Stomach smooth muscle (tissue), 2 donors: ENCODE measurements at regions not wholly inside any gene's neighbourhood (a gene's known extent, or its start where the extent isn't known, plus 50 kb on each side); places are given as distances from the start of the nearest gene placed in this dataset.

Experiments
- H3K27ac ChIP-seq: one replicate; pipeline ENCODE4 v1.7.0; 2013; ENCODE audit warnings: mild to moderate bottlenecking, low read length, inconsistent platforms
- H3K27me3 ChIP-seq, 2 donors: one replicate each; pipeline ENCODE4 v1.7.0; 2013; ENCODE audit warnings: low read length in 2 of 2; ENCODE audit not compliant: insufficient read depth in 2 of 2, control insufficient read depth in 1 of 2
- H3K36me3 ChIP-seq, 2 donors: one replicate each; pipeline ENCODE4 v1.7.0; 2013; ENCODE audit warnings: low read length in 2 of 2; ENCODE audit not compliant: control insufficient read depth in 2 of 2, insufficient read depth in 2 of 2
- H3K4me1 ChIP-seq: one replicate; pipeline ENCODE4 v1.7.0; 2013; ENCODE audit warnings: low read length; ENCODE audit not compliant: control insufficient read depth, insufficient read depth
- H3K4me3 ChIP-seq, 2 donors: one replicate each; pipeline ENCODE4 v1.7.0; 2013; ENCODE audit warnings: low read length in 2 of 2
- H3K9ac ChIP-seq, 2 donors: one replicate each; pipeline ENCODE4 v1.7.0; 2013; ENCODE audit warnings: low read length in 2 of 2, mild to moderate bottlenecking in 1 of 2
- H3K9me3 ChIP-seq, 2 donors: one replicate each; pipeline ENCODE4 v1.7.0; 2013; ENCODE audit warnings: low read length in 2 of 2; ENCODE audit not compliant: control insufficient read depth in 2 of 2
- donor health status: healthy.
- donor health status: Pancreatic carcinoma.

- no peaks in the 10 kb centered on the region for H3K36me3 ChIP-seq
- H3K27ac ChIP-seq = no peak overlapping the region
- H3K9me3 ChIP-seq = no peaks in the 10 kb centered on the region
- no peaks in the 10 kb centered on the region for H3K4me1 ChIP-seq
- H3K27me3 ChIP-seq = no peaks in the 10 kb centered on the region
- no peak overlapping the region for H3K4me3 ChIP-seq
- H3K9ac ChIP-seq = no peak overlapping the region
Observed at GRCh38 chr1:56267611-56268010, 311.8 kb downstream of the PLPP3 start.

- H3K9ac ChIP-seq = no peak overlapping the region
- no peak overlapping the region for H3K4me3 ChIP-seq
- no peaks in the 10 kb centered on the region for H3K9me3 ChIP-seq
- no peaks in the 10 kb centered on the region for H3K4me1 ChIP-seq
- no peak overlapping the region for H3K27ac ChIP-seq
- no peaks in the 10 kb centered on the region for H3K36me3 ChIP-seq
- no peaks in the 10 kb centered on the region for H3K27me3 ChIP-seq
Observed at GRCh38 chr1:56266359-56266758, 313.0 kb downstream of the PLPP3 start.

- no peak overlapping the region for H3K9ac ChIP-seq
- no peaks in the 10 kb centered on the region for H3K27me3 ChIP-seq
- no peak overlapping the region for H3K4me3 ChIP-seq
- no peaks in the 10 kb centered on the region for H3K4me1 ChIP-seq
- no peak overlapping the region for H3K27ac ChIP-seq
- H3K36me3 ChIP-seq = no peaks in the 10 kb centered on the region
- peaks cover 0 to 3% of the 10 kb centered on the region in 2 donors for H3K9me3 ChIP-seq
Observed at GRCh38 chr1:56265216-56265615, 314.1 kb downstream of the PLPP3 start.

DNA sequence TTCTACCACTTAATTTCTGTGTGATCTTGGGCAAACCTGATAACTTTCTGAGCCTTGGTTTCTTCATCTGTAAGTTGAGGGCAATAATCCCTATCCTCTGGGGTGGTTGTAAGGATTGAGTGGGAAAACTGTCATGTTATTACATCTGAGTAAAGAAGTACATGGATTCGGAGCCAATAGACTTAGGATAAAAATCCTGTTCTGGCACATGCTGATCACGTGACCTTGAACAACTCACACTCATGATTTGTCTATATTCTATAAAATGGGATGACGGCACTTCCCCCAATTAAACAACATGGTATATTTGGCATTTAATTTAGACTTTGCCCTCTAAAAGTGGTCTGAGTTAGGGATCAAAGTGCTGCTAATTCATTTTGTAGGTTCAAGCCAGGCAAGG is 315.5 kb downstream of the PLPP3 start:
- Histone ChIP-seq H3K9me3 (peaks cover 0 to 4% of the 10 kb centered on the region in 2 donors), H3K4me1 (no peaks in the 10 kb centered on the region), H3K27ac (no peak overlapping the region), H3K4me3 (no peak overlapping the region), H3K36me3 (no peaks in the 10 kb centered on the region), H3K27me3 (no peaks in the 10 kb centered on the region), H3K9ac (no peak overlapping the region)

GRCh38 chr1:56258371-56258770 is 321.0 kb downstream of the PLPP3 start:
- Histone ChIP-seq H3K27ac (no peak overlapping the region), H3K9me3 (peaks cover 0 to 4% of the 10 kb centered on the region in 2 donors), H3K9ac (no peak overlapping the region), H3K4me1 (peaks cover 2% of the 10 kb centered on the region), H3K4me3 (no peak overlapping the region), H3K36me3 (no peaks in the 10 kb centered on the region), H3K27me3 (no peaks in the 10 kb centered on the region)

GRCh38 chr1:56257726-56258125 is 321.6 kb downstream of the PLPP3 start:
- peaks cover 2% of the 10 kb centered on the region for H3K4me1 ChIP-seq
- no peak overlapping the region for H3K4me3 ChIP-seq
- H3K27ac ChIP-seq = no peak overlapping the region
- no peaks in the 10 kb centered on the region for H3K36me3 ChIP-seq
- H3K9me3 ChIP-seq = peaks cover 0 to 4% of the 10 kb centered on the region in 2 donors
- no peak overlapping the region for H3K9ac ChIP-seq
- H3K27me3 ChIP-seq = no peaks in the 10 kb centered on the region

GRCh38 chr1:56256153-56257000 is 323.0 kb downstream of the PLPP3 start:
- Histone ChIP-seq H3K36me3 (no peaks in the 10 kb centered on the region), H3K27me3 (no peaks in the 10 kb centered on the region), H3K4me1 (peaks cover 2% of the 10 kb centered on the region), H3K4me3 (no peak overlapping the region), H3K27ac (no peak overlapping the region), H3K9ac (no peak overlapping the region), H3K9me3 (peaks cover 0 to 4% of the 10 kb centered on the region in 2 donors)

GRCh38 chr1:56255516-56256152 is 323.7 kb downstream of the PLPP3 start:
- no peaks in the 10 kb centered on the region for H3K36me3 ChIP-seq
- H3K9me3 ChIP-seq = peaks cover 0 to 4% of the 10 kb centered on the region in 2 donors
- no peak overlapping the region for H3K9ac ChIP-seq
- H3K4me3 ChIP-seq = no peak overlapping the region
- no peaks in the 10 kb centered on the region for H3K27me3 ChIP-seq
- peaks cover 2% of the 10 kb centered on the region for H3K4me1 ChIP-seq
- H3K27ac ChIP-seq = peak overlapping the region; percentile 8

DNA sequence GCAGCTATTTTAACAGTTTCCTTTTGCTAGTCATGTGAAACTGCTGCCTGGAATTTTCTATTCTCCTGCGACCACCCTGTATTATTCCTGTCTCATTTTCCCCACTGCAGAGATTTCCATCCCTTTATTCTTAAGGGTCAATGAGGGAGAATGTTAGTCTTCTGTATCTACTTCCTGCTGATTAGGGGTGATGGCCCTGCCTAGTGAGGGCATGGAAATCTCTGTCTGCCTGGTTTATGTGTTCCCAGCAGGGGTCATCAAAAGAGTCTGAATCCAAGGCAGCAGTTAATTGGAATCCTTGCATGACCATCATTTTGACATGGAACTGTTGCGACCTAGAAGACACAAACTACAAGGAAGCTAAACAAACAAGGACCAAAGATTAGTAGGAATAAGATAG is 325.2 kb downstream of the PLPP3 start:
- Histone ChIP-seq H3K27me3 (no peaks in the 10 kb centered on the region), H3K27ac (no peak overlapping the region), H3K36me3 (no peaks in the 10 kb centered on the region), H3K4me3 (no peak overlapping the region), H3K4me1 (peaks cover 2% of the 10 kb centered on the region), H3K9ac (no peak overlapping the region), H3K9me3 (no peaks in the 10 kb centered on the region)

DNA sequence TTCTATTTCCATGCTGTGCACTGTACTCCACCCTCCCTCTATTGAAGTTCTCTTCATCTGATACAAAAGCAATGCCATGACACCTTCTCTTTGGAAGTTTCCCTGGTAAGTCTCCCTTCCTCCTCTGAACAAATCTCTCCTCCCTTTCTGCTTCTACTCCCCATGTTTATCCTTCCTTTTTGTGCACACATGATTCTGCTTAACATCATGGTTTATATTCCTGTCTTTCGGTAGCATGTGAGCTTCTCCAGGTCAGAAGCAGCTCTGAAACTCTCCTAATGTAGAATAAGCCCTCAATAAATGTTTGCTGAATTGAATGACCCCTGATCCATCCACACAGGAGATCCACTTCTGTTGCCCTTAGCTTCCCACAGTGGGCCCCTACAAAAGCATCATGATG is 328.6 kb downstream of the PLPP3 start:
- Histone ChIP-seq H3K27ac (no peak overlapping the region), H3K4me1 (no peaks in the 10 kb centered on the region), H3K27me3 (no peaks in the 10 kb centered on the region), H3K4me3 (no peak overlapping the region), H3K36me3 (no peaks in the 10 kb centered on the region), H3K9ac (no peak overlapping the region), H3K9me3 (no peaks in the 10 kb centered on the region)

DNA sequence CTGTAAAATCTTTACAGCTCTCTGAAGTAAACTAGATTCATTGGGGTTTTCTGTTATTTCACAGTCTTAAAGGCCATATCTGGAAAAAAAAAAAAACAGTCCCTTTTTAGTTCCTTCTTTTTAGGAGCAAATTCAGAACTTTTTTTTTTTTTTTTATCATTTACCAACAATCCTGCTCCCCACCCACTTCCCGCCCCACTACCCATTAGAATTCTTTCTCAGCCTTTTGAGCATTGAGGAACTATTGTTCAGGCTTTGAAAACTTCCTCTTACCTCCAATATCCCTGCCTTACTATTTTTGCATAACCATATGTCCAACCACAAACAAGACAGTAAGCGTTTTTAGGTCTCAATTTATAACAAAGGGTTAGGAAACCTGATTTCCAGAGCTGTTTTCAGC is 330.1 kb downstream of the PLPP3 start:
- Histone ChIP-seq H3K27me3 (no peaks in the 10 kb centered on the region), H3K36me3 (no peaks in the 10 kb centered on the region), H3K4me1 (no peaks in the 10 kb centered on the region), H3K4me3 (no peak overlapping the region), H3K9me3 (no peaks in the 10 kb centered on the region), H3K27ac (no peak overlapping the region), H3K9ac (no peak overlapping the region)
